AG09319 (cell line): ENCODE measurements at regions not wholly inside any gene's neighbourhood (a gene's known extent, or its start where the extent isn't known, plus 50 kb on each side); places are given as distances from the start of the nearest gene placed in this dataset.

ENCODE experiments used
- DNase-seq: peaks from one replicate; pipeline ENCODE4 v3.0.0-alpha.2; 2010; ENCODE audit warnings: low read depth; ENCODE audit errors: extremely low read depth
- CTCF ChIP-seq: IDR thresholded peaks from 2 replicates; pipeline ENCODE4 v1.5.1; 2011; ENCODE audit warnings: low read depth, mild to moderate bottlenecking, inconsistent platforms, low read length, moderate library complexity

- no peak for DNase-seq
- TF ChIP-seq CTCF = no peak
Measured at GRCh38 chr12:87689196-87689595, 340.0 kb downstream of the C12orf50 start.

- DNase-seq = no peak
- TF ChIP-seq CTCF = no peak
Measured at GRCh38 chr12:87687362-87687761, 341.8 kb downstream of the C12orf50 start.

GRCh38 chr12:87685696-87686095 lies 343.5 kb downstream of the C12orf50 start:
- TF ChIP-seq CTCF = no peak
- no peak for DNase-seq

- no peak for DNase-seq
- no peak for TF ChIP-seq CTCF
Measured at GRCh38 chr12:87679251-87679650, 349.9 kb downstream of the C12orf50 start.

GRCh38 chr12:87678453-87678852 lies 350.7 kb downstream of the C12orf50 start:
- DNase-seq = no peak

GRCh38 chr12:87676731-87677130 lies 352.5 kb downstream of the C12orf50 start:
- no peak for TF ChIP-seq CTCF

More at GRCh38 chr12:87678453-87678852, 350.7 kb downstream of the C12orf50 start:
- no peak for TF ChIP-seq CTCF

GRCh38 chr12:87671757-87672156 lies 357.4 kb downstream of the C12orf50 start:
- no peak for DNase-seq
- TF ChIP-seq CTCF = no peak

More at GRCh38 chr12:87676731-87677130, 352.5 kb downstream of the C12orf50 start:
- no peak for DNase-seq
